Calu3 (cell line): ENCODE measurements at regions not wholly inside any gene's neighbourhood (a gene's known extent, or its start where the extent isn't known, plus 50 kb on each side); places are given as distances from the start of the nearest gene placed in this dataset.

ENCODE experiments used
- BruUV-seq: library from RNA; stranded (reverse); fragments of 400-500 nt; replicated peaks from 2 replicates; lab custom pipeline; 2021; lab: Mats Ljungman, UMichigan
- CTCF ChIA-PET: fragments of 300-600 bp; sonication (Branson Sonifier 250); formaldehyde crosslinking; loops from one replicate; lab custom pipeline; 2022; ENCODE audit warnings: antibody characterized with exemption; lab: Charles Lee
- DNase-seq: peaks from one replicate; pipeline ENCODE4 v3.0.0; 2022
- H3K27ac Mint-ChIP-seq: one replicate; pipeline ENCODE4 v1.8.0; 2022; ENCODE audit warnings: mixed read lengths; ENCODE audit not compliant: unreplicated experiment
- H3K27me3 Mint-ChIP-seq: one replicate; pipeline ENCODE4 v1.8.0; 2022; ENCODE audit warnings: mixed read lengths; ENCODE audit not compliant: unreplicated experiment
- H3K36me3 Mint-ChIP-seq: one replicate; pipeline ENCODE4 v1.8.0; 2022; ENCODE audit warnings: mild to moderate bottlenecking, moderate library complexity, mixed read lengths; ENCODE audit not compliant: insufficient read depth, unreplicated experiment
- H3K4me1 Mint-ChIP-seq: one replicate; pipeline ENCODE4 v1.8.0; 2022; ENCODE audit warnings: mild to moderate bottlenecking, low read depth, mixed read lengths; ENCODE audit not compliant: unreplicated experiment
- H3K4me3 Mint-ChIP-seq: one replicate; pipeline ENCODE4 v1.8.0; 2022; ENCODE audit warnings: mild to moderate bottlenecking, low read depth, moderate library complexity, mixed read lengths; ENCODE audit not compliant: unreplicated experiment
- H3K9me3 Mint-ChIP-seq: one replicate; pipeline ENCODE4 v1.8.0; 2022; ENCODE audit warnings: low read depth, mixed read lengths; ENCODE audit not compliant: unreplicated experiment
- CTCF ChIP-seq: fragments of 200-600 bp; IDR thresholded peaks from one replicate; pipeline ENCODE4 v1.8.0; 2022; ENCODE audit warnings: antibody characterized with exemption; ENCODE audit not compliant: unreplicated experiment
- intact Hi-C: fragments of 100-400 bp; cut with micrococcal nuclease; formaldehyde crosslinking; loops from one replicate; pipeline ENCODE4 v1.10.0; 2022; ENCODE audit not compliant: unreplicated experiment

GRCh38 chr1:209268479-209268878 is 315.0 kb upstream of the CAMK1G start:
- no TSS peak for BruUV-seq
- intact Hi-C loops: loop anchor here (2.0 kb wide), 1 partner anchor 26 kb away; no protein-coding TSS in a partner anchor
- no peak for DNase-seq
- Mint-ChIP-seq H3K4me3 (no peak overlapping the region), H3K27ac (no peak overlapping the region), H3K27me3 (peaks cover 20% of the 10 kb centered on the region), H3K36me3 (no peaks in the 10 kb centered on the region), H3K9me3 (no peaks in the 10 kb centered on the region), H3K4me1 (no peaks in the 10 kb centered on the region)
- CTCF ChIA-PET: no interaction called here
- TF ChIP-seq CTCF: no peak

- intact Hi-C loops: no loop called here
- H3K4me3 Mint-ChIP-seq: no peak overlapping the region
- BruUV-seq: no TSS peak
- H3K36me3 Mint-ChIP-seq: no peaks in the 10 kb centered on the region
- no peak for TF ChIP-seq CTCF
- H3K9me3 Mint-ChIP-seq: peaks cover 4% of the 10 kb centered on the region
- no peak overlapping the region for H3K27ac Mint-ChIP-seq
- no peaks in the 10 kb centered on the region for H3K27me3 Mint-ChIP-seq
- H3K4me1 Mint-ChIP-seq: no peaks in the 10 kb centered on the region
- CTCF ChIA-PET: no interaction called here
- DNase-seq: no peak
Observed at GRCh38 chr1:209276321-209276720, 307.2 kb upstream of the CAMK1G start.

GRCh38 chr1:209277662-209278061 is 305.9 kb upstream of the CAMK1G start:
- CTCF ChIA-PET: no interaction called here

GRCh38 chr1:209291715-209292114 is 291.8 kb upstream of the CAMK1G start:
- TF ChIP-seq CTCF: no peak
- Mint-ChIP-seq H3K4me1 (no peaks in the 10 kb centered on the region), H3K9me3 (no peaks in the 10 kb centered on the region), H3K4me3 (no peak overlapping the region), H3K27me3 (peaks cover 84% of the 10 kb centered on the region), H3K36me3 (no peaks in the 10 kb centered on the region), H3K27ac (no peak overlapping the region)
- no peak for DNase-seq
- CTCF ChIA-PET: interaction anchor here (0.6 kb wide), 1 partner anchor 312 kb away, joined by 3 read pairs; no protein-coding TSS in a partner anchor
- no TSS peak for BruUV-seq
- intact Hi-C loops: no loop called here

More at GRCh38 chr1:209277662-209278061, 305.9 kb upstream of the CAMK1G start:
- Mint-ChIP-seq H3K4me3 (no peak overlapping the region), H3K27me3 (no peaks in the 10 kb centered on the region), H3K9me3 (peaks cover 4% of the 10 kb centered on the region), H3K36me3 (no peaks in the 10 kb centered on the region), H3K4me1 (no peaks in the 10 kb centered on the region), H3K27ac (no peak overlapping the region)
- intact Hi-C loops: no loop called here
- BruUV-seq: no TSS peak
- TF ChIP-seq CTCF: no peak
- DNase-seq: no peak
